ENCODE measurements at regions not wholly inside any gene's neighbourhood (a gene's known extent, or its start where the extent isn't known, plus 50 kb on each side); places are given as distances from the start of the nearest gene placed in this dataset.

DNA sequence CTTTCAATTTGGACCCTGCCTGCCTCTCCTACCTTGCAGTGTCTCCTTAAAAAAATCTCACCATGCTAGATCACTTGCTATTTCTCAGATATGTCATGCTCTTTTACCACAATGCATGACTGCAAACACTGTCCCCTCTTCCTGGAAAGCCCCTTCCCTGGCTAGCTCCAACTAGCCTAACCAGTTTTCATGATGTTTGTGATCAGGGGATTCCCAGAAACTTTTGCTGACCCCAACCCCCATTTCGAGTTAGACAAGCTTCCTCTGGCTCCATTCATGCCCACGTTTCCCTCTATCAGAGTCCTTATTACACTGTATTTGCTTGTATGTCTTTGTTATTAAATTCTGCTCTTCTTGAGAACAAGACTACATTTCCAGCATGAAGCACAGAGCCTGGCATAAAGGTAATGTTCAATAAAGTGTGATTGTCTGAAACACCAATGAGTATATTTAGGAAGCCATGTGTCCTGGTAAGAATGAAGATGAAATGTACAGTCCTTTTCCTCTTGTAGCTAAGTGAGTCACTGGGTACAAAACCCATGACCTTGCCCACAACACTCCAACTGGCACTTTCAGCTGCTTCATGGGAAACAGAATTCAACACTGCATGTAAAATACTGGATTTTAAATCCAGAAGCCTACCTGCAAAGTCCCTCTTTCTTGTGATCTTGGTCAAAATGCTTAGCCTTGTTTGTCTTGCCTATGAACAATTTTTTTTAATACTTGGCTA, 62.0 kb upstream of the ATL2 start:
- Mint-ChIP-seq H3K4me1 (ENCODE audit: low read depth, unreplicated experiment) (peaks cover 76% of the 10 kb centered on the region), H3K4me3 (ENCODE audit: low read depth, unreplicated experiment) (peak overlapping the region; percentile 34), H3K27me3 (ENCODE audit: unreplicated experiment) (no peaks in the 10 kb centered on the region), H3K9me3 (ENCODE audit: low read depth, unreplicated experiment) (peaks cover 8% of the 10 kb centered on the region), H3K36me3 (ENCODE audit: insufficient read depth, unreplicated experiment) (peaks cover 28% of the 10 kb centered on the region), H3K27ac (ENCODE audit: unreplicated experiment) (peak overlapping the region; percentile 95)
- BruUV-seq (replicated peaks): TSS peak; percentile 57
- peak; percentile 84 for DNase-seq
- CTCF ChIA-PET: interaction anchor here (0.6 to 3.9 kb wide), 13 partner anchors 9 to 73 kb away, joined by 3 to 47 read pairs (median 4); partner anchors contain the start of gene ATL2
- intact Hi-C loops (cut with micrococcal nuclease; ENCODE audit: unreplicated experiment): loop anchor here (1.0 to 2.0 kb wide), 3 partner anchors 23 to 43 kb away; no protein-coding TSS in a partner anchor
- TF ChIP-seq, protein P1, sequence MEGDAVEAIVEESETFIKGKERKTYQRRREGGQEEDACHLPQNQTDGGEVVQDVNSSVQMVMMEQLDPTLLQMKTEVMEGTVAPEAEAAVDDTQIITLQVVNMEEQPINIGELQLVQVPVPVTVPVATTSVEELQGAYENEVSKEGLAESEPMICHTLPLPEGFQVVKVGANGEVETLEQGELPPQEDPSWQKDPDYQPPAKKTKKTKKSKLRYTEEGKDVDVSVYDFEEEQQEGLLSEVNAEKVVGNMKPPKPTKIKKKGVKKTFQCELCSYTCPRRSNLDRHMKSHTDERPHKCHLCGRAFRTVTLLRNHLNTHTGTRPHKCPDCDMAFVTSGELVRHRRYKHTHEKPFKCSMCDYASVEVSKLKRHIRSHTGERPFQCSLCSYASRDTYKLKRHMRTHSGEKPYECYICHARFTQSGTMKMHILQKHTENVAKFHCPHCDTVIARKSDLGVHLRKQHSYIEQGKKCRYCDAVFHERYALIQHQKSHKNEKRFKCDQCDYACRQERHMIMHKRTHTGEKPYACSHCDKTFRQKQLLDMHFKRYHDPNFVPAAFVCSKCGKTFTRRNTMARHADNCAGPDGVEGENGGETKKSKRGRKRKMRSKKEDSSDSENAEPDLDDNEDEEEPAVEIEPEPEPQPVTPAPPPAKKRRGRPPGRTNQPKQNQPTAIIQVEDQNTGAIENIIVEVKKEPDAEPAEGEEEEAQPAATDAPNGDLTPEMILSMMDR (IDR thresholded peaks at IDR 0.05; ENCODE audit: unreplicated experiment): no peak

DNA sequence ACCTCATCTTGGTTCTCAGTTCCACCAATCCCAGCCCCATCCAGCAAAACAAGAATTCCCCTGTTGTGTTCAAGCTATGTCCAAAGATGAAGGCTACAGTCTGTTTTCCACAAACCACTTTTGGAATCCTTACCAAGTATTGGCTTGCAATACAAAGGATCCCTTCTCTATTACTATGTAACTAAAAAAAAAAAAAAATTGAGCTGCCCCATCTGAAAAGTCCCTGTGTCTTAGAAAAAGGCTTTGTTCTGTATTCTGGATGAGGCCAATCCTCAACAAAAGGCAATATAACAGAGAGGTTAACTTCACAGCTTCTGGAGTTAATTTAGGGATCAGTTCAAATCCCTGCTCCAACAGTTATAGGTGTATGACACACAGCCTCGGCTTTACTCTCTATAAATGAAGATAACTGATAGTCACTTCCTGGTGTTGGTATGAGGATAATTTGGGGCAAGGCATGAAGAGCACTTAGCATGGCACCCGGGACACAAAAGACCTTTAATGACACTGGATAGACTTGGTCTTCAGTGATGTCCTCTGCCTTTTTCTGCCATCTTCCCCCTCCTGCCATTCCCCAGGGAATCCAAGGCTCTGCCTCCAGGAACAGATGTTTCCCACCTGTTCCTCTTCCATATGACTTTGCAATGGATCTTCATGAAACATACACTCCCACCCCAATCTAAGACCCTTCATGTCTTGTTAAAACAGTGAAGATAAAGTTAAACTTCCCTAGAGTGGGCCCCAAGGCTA, 61.2 kb upstream of the ATL2 start:
- Mint-ChIP-seq H3K27ac (ENCODE audit: unreplicated experiment) (peak overlapping the region; percentile 95), H3K4me1 (ENCODE audit: low read depth, unreplicated experiment) (peaks cover 76% of the 10 kb centered on the region), H3K9me3 (ENCODE audit: low read depth, unreplicated experiment) (peaks cover 9% of the 10 kb centered on the region), H3K36me3 (ENCODE audit: insufficient read depth, unreplicated experiment) (peaks cover 34% of the 10 kb centered on the region), H3K4me3 (ENCODE audit: low read depth, unreplicated experiment) (peak overlapping the region; percentile 34), H3K27me3 (ENCODE audit: unreplicated experiment) (no peaks in the 10 kb centered on the region)
- intact Hi-C loops (cut with micrococcal nuclease; ENCODE audit: unreplicated experiment): loop anchor here (2.0 kb wide), 1 partner anchor 30 kb away; no protein-coding TSS in a partner anchor
- TF ChIP-seq, protein P1 (IDR thresholded peaks at IDR 0.05; ENCODE audit: unreplicated experiment): no peak
- DNase-seq: no peak
- BruUV-seq (replicated peaks): no TSS peak
- CTCF ChIA-PET: interaction anchor here (0.6 to 3.9 kb wide), 8 partner anchors 23 to 109 kb away, joined by 3 to 47 read pairs (median 4); partner anchors contain the start of gene ATL2

DNA sequence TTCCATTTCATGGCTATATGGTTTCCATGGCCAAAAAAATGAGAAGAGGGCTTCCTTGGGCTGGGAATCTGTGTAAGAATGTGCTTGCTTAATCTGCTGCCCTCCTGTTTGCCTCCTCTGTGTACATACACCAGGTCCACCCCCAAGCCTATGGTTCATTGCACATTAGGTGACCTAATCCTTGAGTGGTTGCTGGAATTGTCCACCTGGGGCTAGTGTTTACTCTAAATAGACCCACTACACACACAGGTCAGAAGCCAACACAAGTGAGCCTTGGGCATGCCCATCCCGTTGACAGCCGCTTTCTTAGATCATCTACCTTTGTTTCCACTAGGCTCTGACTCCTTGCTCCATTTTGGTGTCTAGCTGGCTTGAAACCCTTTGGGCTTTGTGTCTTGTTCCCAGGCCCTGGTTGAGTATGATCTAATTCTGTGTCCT, 59.2 kb upstream of the ATL2 start:
- DNase-seq: no peak
- intact Hi-C loops (cut with micrococcal nuclease; ENCODE audit: unreplicated experiment): no loop called here
- Mint-ChIP-seq H3K27me3 (ENCODE audit: unreplicated experiment) (no peaks in the 10 kb centered on the region), H3K9me3 (ENCODE audit: low read depth, unreplicated experiment) (peaks cover 9% of the 10 kb centered on the region), H3K36me3 (ENCODE audit: insufficient read depth, unreplicated experiment) (peaks cover 34% of the 10 kb centered on the region), H3K27ac (ENCODE audit: unreplicated experiment) (peak overlapping the region; percentile 64), H3K4me1 (ENCODE audit: low read depth, unreplicated experiment) (peaks cover 66% of the 10 kb centered on the region), H3K4me3 (ENCODE audit: low read depth, unreplicated experiment) (no peak overlapping the region)
- TF ChIP-seq, protein P1 (IDR thresholded peaks at IDR 0.05; ENCODE audit: unreplicated experiment): no peak
- BruUV-seq (replicated peaks): no TSS peak
- CTCF ChIA-PET: interaction anchor here (0.6 to 1.2 kb wide), 2 partner anchors 60 to 360 kb away, joined by 3 to 4 read pairs; no protein-coding TSS in a partner anchor

DNA sequence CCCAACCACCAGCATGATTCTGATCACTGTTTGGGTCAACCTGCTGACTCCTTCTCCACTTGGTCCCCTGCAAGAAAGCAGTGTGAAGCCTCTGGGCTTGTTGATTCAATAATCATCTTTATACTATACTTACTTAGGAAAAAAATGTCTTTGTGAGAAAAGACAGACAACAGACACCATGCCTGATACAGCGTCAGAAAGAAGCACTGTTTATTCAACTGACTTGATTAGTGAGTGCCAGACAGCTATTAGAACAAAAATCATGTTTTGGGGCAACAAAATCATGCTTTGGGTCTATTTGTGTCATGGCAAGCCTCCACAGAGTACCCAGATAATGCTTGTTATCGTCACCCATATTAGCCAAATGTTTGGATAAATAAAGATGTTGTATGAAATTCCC, 58.7 kb upstream of the ATL2 start:
- Mint-ChIP-seq H3K36me3 (ENCODE audit: insufficient read depth, unreplicated experiment) (peaks cover 30% of the 10 kb centered on the region), H3K4me1 (ENCODE audit: low read depth, unreplicated experiment) (peaks cover 61% of the 10 kb centered on the region), H3K27ac (ENCODE audit: unreplicated experiment) (no peak overlapping the region), H3K9me3 (ENCODE audit: low read depth, unreplicated experiment) (peaks cover 5% of the 10 kb centered on the region), H3K4me3 (ENCODE audit: low read depth, unreplicated experiment) (no peak overlapping the region), H3K27me3 (ENCODE audit: unreplicated experiment) (no peaks in the 10 kb centered on the region)
- DNase-seq: no peak
- BruUV-seq (replicated peaks): no TSS peak
- intact Hi-C loops (cut with micrococcal nuclease; ENCODE audit: unreplicated experiment): no loop called here
- CTCF ChIA-PET: no interaction called here
- TF ChIP-seq, protein P1 (IDR thresholded peaks at IDR 0.05; ENCODE audit: unreplicated experiment): no peak

All from Calu3 (cell line).